ENCODE measurements at regions not wholly inside any gene's neighbourhood (a gene's known extent, or its start where the extent isn't known, plus 50 kb on each side); places are given as distances from the start of the nearest gene placed in this dataset.

DNA sequence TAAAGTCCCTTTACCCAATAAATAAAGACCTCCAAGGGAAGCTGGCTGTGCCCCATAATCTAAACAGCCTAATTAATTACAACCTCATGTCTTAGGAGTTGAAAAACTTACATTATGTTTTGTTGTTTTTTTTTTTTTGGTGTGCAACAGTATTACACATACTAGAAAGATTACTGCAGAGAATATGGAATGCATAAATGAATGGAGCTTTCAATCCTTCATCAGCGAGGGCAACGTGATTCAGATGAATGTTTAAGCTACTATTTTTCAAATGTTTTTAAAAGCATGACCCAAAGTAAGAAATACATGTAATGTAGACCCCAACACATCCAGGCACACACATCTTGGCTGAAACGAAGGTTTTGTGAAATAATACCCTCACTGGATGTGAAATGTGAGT, 167.1 kb upstream of the FN1 start:
- Mint-ChIP-seq H3K27ac (no peak overlapping the region), H3K27me3 (no peaks in the 10 kb centered on the region), H3K4me3 (no peak overlapping the region), H3K4me1 (no peaks in the 10 kb centered on the region), H3K36me3 (ENCODE audit: low read depth) (no peaks in the 10 kb centered on the region)
- no peak for DNase-seq
- no peak for ATAC-seq
- no peaks in the 10 kb centered on the region for H3K9me3 ChIP-seq (ENCODE audit: control insufficient read depth, low read length, poor library complexity, severe bottlenecking)

DNA sequence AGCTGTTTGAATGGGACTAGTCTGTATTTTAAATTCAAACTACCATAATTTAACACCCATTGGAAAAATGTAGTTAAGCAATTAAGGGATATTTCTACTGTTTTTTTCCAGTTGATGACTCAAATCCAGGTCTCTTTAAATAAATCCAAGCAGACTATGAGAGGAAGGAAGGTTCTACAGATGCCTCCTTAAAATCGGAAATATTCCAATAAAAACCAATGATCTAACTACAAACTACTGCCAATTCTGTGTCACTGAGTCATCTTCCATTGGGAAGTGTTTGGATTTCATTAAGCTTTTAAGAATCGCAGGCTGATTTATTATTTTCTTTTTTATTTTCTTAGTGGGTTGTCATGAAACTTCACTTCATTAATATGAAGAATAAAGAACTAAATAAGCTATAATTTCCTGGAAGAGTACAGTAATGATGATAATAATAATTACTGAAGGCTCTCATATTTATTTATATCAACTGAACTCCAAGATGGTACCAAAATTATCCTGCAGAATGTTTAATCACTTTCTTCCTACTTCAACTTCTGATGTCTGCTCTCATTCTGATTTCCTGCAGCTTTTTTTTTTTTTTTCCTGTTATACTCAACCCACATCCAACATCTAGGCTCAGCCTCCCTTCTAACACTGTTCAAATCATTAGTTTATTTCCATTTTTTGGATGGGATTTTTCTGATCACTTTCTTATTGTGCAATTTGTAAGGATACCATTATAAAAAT, 166.3 kb upstream of the FN1 start:
- no peaks in the 10 kb centered on the region for H3K4me1 Mint-ChIP-seq
- no peak overlapping the region for H3K27ac Mint-ChIP-seq
- H3K27me3 Mint-ChIP-seq: no peaks in the 10 kb centered on the region
- no peaks in the 10 kb centered on the region for H3K36me3 Mint-ChIP-seq (ENCODE audit: low read depth)
- ATAC-seq (no peak), DNase-seq (no peak)
- H3K9me3 ChIP-seq (ENCODE audit: control insufficient read depth, low read length, poor library complexity, severe bottlenecking): no peaks in the 10 kb centered on the region
- no peak overlapping the region for H3K4me3 Mint-ChIP-seq

DNA sequence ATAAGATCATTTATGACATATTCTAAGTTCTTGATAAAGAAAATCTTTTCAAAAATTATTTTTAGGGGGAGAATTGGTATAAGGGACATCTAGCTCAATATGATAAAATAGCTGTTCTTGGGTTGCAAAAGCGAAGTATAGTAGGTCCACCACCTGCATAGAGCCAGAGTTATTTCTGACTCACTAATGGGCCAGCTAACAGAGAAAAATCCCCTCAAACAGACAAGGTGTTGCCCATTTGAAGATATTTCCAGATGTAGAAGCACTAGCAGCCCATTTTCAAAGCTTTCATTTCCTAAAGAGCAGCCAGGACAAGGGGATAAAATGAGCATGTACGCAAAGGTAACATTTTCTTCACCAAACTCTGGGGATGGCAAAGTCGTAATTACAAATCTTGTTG, 165.7 kb upstream of the FN1 start:
- no peaks in the 10 kb centered on the region for H3K9me3 ChIP-seq (ENCODE audit: control insufficient read depth, low read length, poor library complexity, severe bottlenecking)
- no peak for ATAC-seq
- Mint-ChIP-seq H3K4me1 (no peaks in the 10 kb centered on the region), H3K4me3 (no peak overlapping the region), H3K36me3 (ENCODE audit: low read depth) (no peaks in the 10 kb centered on the region), H3K27ac (no peak overlapping the region), H3K27me3 (no peaks in the 10 kb centered on the region)
- no peak for DNase-seq

- H3K36me3 Mint-ChIP-seq (ENCODE audit: low read depth): no peaks in the 10 kb centered on the region
- H3K4me1 Mint-ChIP-seq: no peaks in the 10 kb centered on the region
- no peak overlapping the region for H3K4me3 Mint-ChIP-seq
- DNase-seq: no peak
- H3K9me3 ChIP-seq (ENCODE audit: control insufficient read depth, low read length, poor library complexity, severe bottlenecking): no peaks in the 10 kb centered on the region
- H3K27ac Mint-ChIP-seq: no peak overlapping the region
- no peaks in the 10 kb centered on the region for H3K27me3 Mint-ChIP-seq
- ATAC-seq: no peak
These were observed 162.6 kb upstream of the FN1 start for GRCh38 chr2:215598376-215598975.

DNA sequence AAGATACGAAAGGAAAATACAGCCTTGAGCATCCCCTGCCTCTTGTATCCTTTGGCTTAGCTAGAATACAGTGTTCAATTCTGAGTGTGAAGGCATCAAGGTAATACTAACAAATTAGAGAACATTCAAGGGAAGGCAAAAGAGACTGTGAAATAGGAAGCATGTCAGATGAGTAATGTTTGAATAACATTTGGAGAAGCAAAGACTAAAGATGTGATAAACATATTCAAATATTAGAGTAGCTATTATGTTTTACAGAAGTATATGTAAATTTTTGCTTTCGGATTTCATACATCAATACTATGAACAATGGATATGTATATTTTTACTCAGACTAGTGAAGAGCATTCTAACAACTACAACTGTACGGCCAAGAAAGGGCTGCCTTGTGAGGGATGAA, 161.7 kb upstream of the FN1 start:
- no peaks in the 10 kb centered on the region for H3K27me3 Mint-ChIP-seq
- no peaks in the 10 kb centered on the region for H3K4me1 Mint-ChIP-seq
- DNase-seq (no peak), ATAC-seq (no peak)
- no peak overlapping the region for H3K4me3 Mint-ChIP-seq
- no peaks in the 10 kb centered on the region for H3K9me3 ChIP-seq (ENCODE audit: control insufficient read depth, low read length, poor library complexity, severe bottlenecking)
- H3K27ac Mint-ChIP-seq: no peak overlapping the region
- no peaks in the 10 kb centered on the region for H3K36me3 Mint-ChIP-seq (ENCODE audit: low read depth)

DNA sequence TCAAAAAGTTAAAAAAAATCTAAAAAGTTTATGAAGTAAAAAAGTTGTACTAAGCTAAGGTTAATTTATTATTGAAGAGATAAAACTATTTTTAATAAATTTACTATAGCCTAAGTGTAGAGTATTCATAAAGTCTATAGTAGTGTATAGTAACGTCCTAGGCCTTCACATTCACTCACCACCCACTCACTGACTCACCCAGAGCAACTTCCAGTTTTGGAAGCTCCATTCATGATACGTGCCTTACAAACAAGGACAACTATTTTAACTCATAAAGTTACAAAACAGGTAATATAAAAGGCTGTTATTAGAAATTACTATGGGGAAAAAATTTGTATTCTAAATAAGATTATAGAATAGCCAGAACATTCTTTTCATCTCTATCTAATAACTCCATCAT, 158.9 kb upstream of the FN1 start:
- Mint-ChIP-seq H3K4me1 (no peaks in the 10 kb centered on the region), H3K27ac (no peak overlapping the region), H3K27me3 (no peaks in the 10 kb centered on the region), H3K36me3 (ENCODE audit: low read depth) (no peaks in the 10 kb centered on the region), H3K4me3 (no peak overlapping the region)
- ATAC-seq (no peak), DNase-seq (no peak)
- no peaks in the 10 kb centered on the region for H3K9me3 ChIP-seq (ENCODE audit: control insufficient read depth, low read length, poor library complexity, severe bottlenecking)

- ATAC-seq: no peak
- Mint-ChIP-seq H3K4me3 (no peak overlapping the region), H3K27me3 (no peaks in the 10 kb centered on the region), H3K4me1 (no peaks in the 10 kb centered on the region), H3K36me3 (ENCODE audit: low read depth) (no peaks in the 10 kb centered on the region), H3K27ac (no peak overlapping the region)
- DNase-seq: no peak
- H3K9me3 ChIP-seq (ENCODE audit: control insufficient read depth, low read length, poor library complexity, severe bottlenecking): no peaks in the 10 kb centered on the region
These were observed 154.3 kb upstream of the FN1 start for GRCh38 chr2:215590010-215590745.

DNA sequence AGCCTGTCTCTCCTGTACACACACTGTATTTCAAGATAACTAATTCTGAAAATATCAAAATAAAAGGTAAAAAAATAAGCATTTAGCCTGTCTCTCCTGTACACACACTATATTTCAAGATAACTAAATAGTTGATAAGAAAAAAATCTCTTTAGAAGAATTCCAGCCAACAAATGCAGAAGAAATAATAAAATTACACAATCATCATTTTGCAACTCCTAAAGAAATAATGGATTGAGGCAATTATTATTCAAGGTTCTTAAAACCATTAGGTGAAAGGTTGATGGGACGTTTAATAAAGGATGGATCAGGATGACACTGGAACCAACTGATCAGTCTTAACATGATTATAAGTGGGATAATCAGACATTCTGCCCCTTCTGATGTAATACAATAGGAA, 148.0 kb upstream of the FN1 start:
- no peaks in the 10 kb centered on the region for H3K27me3 Mint-ChIP-seq
- no peak for DNase-seq
- no peak for ATAC-seq
- H3K27ac Mint-ChIP-seq: no peak overlapping the region
- no peaks in the 10 kb centered on the region for H3K36me3 Mint-ChIP-seq (ENCODE audit: low read depth)
- H3K4me3 Mint-ChIP-seq: no peak overlapping the region
- H3K9me3 ChIP-seq (ENCODE audit: control insufficient read depth, low read length, poor library complexity, severe bottlenecking): no peaks in the 10 kb centered on the region
- H3K4me1 Mint-ChIP-seq: no peaks in the 10 kb centered on the region

- H3K9me3 ChIP-seq (ENCODE audit: control insufficient read depth, low read length, poor library complexity, severe bottlenecking): no peaks in the 10 kb centered on the region
- H3K36me3 Mint-ChIP-seq (ENCODE audit: low read depth): no peaks in the 10 kb centered on the region
- no peak overlapping the region for H3K4me3 Mint-ChIP-seq
- DNase-seq (no peak), ATAC-seq (no peak)
- H3K27me3 Mint-ChIP-seq: peaks cover 6% of the 10 kb centered on the region
- H3K27ac Mint-ChIP-seq: no peak overlapping the region
- H3K4me1 Mint-ChIP-seq: no peaks in the 10 kb centered on the region
These were observed 143.9 kb upstream of the FN1 start for GRCh38 chr2:215579809-215580208.

DNA sequence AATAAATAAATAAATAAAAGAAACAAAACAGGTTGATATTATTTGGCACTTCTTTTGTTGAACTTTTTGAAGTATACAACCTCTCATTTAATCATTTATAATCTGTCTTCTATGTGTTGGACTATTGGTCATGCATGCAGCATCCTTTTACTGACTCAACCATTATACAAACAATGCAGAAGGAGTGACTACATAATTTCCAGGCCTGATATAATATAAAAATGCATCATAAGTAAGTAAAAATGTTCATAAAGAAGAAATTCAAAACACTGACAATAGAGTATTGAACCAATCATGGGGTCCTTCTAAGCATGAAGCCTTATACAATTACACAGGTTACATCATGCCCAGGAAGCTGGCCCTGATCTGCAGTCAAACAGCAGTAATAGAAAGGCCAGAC, 141.5 kb upstream of the FN1 start:
- Mint-ChIP-seq H3K27ac (no peak overlapping the region), H3K4me3 (no peak overlapping the region), H3K27me3 (peaks cover 6% of the 10 kb centered on the region), H3K36me3 (ENCODE audit: low read depth) (no peaks in the 10 kb centered on the region), H3K4me1 (no peaks in the 10 kb centered on the region)
- H3K9me3 ChIP-seq (ENCODE audit: control insufficient read depth, low read length, poor library complexity, severe bottlenecking): no peaks in the 10 kb centered on the region
- DNase-seq: no peak
- no peak for ATAC-seq

DNA sequence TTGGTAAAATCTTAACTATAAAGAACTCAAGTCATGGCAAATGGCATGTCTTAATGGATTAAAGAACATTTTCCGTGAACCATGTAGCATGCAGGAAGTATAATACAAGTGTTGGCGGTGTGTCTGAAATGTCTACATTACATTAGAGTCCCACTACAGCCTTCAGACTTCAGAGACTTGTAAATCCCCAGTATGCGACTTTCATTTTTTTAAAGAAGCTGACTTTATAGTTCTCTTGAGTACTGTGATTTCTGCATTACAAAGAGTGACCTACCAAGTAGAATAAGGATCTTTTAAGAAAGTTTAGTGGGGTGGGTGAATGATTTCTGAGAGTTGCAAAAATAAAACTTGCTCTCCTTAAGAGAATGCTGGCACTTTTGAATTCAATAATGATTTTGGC, 140.7 kb upstream of the FN1 start:
- no peak for DNase-seq
- Mint-ChIP-seq H3K27ac (no peak overlapping the region), H3K4me3 (no peak overlapping the region), H3K4me1 (no peaks in the 10 kb centered on the region), H3K27me3 (peaks cover 6% of the 10 kb centered on the region), H3K36me3 (ENCODE audit: low read depth) (no peaks in the 10 kb centered on the region)
- no peaks in the 10 kb centered on the region for H3K9me3 ChIP-seq (ENCODE audit: control insufficient read depth, low read length, poor library complexity, severe bottlenecking)
- no peak for ATAC-seq

DNA sequence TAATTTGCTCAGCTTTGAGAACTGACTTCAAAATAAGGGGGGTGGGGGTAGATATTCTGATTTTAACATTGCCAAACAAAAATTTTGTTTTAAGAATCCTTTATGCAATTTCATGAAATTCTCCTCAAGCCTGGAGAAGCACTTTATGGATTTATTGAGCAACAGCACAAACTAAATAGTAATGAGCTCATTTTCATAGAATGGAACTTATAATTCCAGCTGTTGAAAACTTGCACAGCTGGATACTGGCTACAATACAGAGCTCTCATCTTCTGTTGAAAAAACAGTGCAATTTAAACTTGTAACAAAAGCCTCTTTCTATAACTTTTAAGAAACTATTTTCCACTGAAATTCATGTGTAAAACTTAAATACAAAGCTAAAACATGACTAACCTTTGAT, 137.6 kb upstream of the FN1 start:
- ATAC-seq: no peak
- Mint-ChIP-seq H3K36me3 (ENCODE audit: low read depth) (no peaks in the 10 kb centered on the region), H3K4me3 (no peak overlapping the region), H3K4me1 (no peaks in the 10 kb centered on the region), H3K27me3 (peaks cover 16% of the 10 kb centered on the region), H3K27ac (no peak overlapping the region)
- H3K9me3 ChIP-seq (ENCODE audit: control insufficient read depth, low read length, poor library complexity, severe bottlenecking): no peaks in the 10 kb centered on the region
- no peak for DNase-seq

DNA sequence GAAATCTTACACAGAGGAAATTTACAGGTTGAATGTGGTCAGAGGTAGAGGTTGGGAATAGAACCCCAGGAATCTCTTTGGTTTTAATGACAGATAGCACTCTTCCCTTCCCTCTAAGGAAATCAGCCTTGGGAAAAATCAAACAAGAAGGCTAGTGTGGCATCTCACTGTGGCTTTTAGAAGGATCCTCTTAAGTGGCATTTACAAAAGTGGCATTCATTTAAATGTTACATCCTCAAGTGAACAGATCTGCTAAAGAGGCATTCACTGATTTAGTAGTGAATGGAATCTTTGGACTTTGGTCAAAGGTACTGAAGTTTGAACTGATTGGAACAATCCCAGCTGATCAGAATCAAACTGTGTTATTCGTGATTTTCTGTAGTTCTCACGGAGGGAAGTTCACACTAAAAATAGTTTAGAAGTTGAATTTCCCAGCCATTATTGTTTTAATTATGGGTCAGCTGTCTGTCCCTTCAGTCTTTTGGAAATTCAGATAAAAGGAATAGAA, 136.5 kb upstream of the FN1 start:
- no peaks in the 10 kb centered on the region for H3K9me3 ChIP-seq (ENCODE audit: control insufficient read depth, low read length, poor library complexity, severe bottlenecking)
- Mint-ChIP-seq H3K4me1 (no peaks in the 10 kb centered on the region), H3K4me3 (no peak overlapping the region), H3K36me3 (ENCODE audit: low read depth) (no peaks in the 10 kb centered on the region), H3K27me3 (peaks cover 18% of the 10 kb centered on the region), H3K27ac (no peak overlapping the region)
- DNase-seq (no peak), ATAC-seq (no peak)

Measured in T-helper 17 cell (primary cell).